ENCODE measurements at regions not wholly inside any gene's neighbourhood (a gene's known extent, or its start where the extent isn't known, plus 50 kb on each side); places are given as distances from the start of the nearest gene placed in this dataset.

DNA sequence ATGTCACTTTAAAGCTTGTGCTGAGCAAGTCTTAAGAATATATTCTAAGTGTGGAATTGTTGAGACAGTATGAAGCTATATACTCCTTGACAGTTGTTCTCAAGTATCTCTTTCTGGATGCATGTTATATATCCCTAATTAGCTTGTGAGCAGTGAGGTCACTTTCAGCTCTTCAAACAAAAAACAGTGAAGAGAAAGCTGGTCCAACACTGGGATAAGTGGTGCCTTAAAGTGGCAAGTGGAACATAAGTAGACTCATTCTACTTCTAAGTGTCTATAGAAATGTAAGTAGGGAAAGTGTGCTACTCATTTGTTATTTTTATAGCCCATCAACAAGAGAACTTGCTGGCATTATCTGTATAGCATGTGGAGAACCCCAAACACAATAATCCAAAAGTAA lies 133.1 kb upstream of the BACH2 start:
- in situ Hi-C loops (cut with MboI; ENCODE audit: low pct_unique_long_range_greater_than_20kb, low sequenced_read_pairs, unreplicated experiment): no loop called here
- DNase-seq (ENCODE audit: low spot score): no peak
- TF ChIP-seq, protein P1, sequence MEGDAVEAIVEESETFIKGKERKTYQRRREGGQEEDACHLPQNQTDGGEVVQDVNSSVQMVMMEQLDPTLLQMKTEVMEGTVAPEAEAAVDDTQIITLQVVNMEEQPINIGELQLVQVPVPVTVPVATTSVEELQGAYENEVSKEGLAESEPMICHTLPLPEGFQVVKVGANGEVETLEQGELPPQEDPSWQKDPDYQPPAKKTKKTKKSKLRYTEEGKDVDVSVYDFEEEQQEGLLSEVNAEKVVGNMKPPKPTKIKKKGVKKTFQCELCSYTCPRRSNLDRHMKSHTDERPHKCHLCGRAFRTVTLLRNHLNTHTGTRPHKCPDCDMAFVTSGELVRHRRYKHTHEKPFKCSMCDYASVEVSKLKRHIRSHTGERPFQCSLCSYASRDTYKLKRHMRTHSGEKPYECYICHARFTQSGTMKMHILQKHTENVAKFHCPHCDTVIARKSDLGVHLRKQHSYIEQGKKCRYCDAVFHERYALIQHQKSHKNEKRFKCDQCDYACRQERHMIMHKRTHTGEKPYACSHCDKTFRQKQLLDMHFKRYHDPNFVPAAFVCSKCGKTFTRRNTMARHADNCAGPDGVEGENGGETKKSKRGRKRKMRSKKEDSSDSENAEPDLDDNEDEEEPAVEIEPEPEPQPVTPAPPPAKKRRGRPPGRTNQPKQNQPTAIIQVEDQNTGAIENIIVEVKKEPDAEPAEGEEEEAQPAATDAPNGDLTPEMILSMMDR (IDR thresholded peaks at IDR 0.05; ENCODE audit: extremely low read depth, insufficient read depth, missing control alignments): no peak

GRCh38 chr6:90428514-90428913 lies 131.9 kb upstream of the BACH2 start:
- TF ChIP-seq, protein P1 (IDR thresholded peaks at IDR 0.05; ENCODE audit: extremely low read depth, insufficient read depth, missing control alignments): no peak
- no peak for DNase-seq (ENCODE audit: low spot score)
- in situ Hi-C loops (cut with MboI; ENCODE audit: low pct_unique_long_range_greater_than_20kb, low sequenced_read_pairs, unreplicated experiment): no loop called here

- TF ChIP-seq, protein P1 (IDR thresholded peaks at IDR 0.05; ENCODE audit: extremely low read depth, insufficient read depth, missing control alignments): no peak
- DNase-seq (ENCODE audit: low spot score): peak; percentile 63
- in situ Hi-C loops (cut with MboI; ENCODE audit: low pct_unique_long_range_greater_than_20kb, low sequenced_read_pairs, unreplicated experiment): no loop called here
Observed at GRCh38 chr6:90425161-90425641, 128.6 kb upstream of the BACH2 start.

DNA sequence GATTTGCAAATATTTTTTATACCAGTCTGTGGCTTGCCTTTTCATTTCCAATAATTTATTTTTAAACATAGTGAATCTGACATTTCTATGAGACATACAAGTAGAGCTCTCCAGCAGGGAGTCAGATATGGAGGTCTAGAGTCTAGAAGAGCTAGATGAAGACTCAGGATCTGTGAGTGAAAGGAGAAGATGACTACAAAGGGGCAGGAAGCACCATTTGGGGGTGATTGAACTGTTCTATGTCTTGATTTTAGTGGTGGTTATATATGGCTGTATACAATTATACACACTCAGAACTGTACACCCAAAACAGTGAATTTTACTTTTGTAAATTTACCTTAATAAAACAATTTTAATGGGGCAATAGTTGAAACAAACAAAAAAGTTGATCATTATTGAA lies 127.9 kb upstream of the BACH2 start:
- TF ChIP-seq, protein P1 (IDR thresholded peaks at IDR 0.05; ENCODE audit: extremely low read depth, insufficient read depth, missing control alignments): no peak
- DNase-seq (ENCODE audit: low spot score): no peak
- in situ Hi-C loops (cut with MboI; ENCODE audit: low pct_unique_long_range_greater_than_20kb, low sequenced_read_pairs, unreplicated experiment): no loop called here

- TF ChIP-seq, protein P1 (IDR thresholded peaks at IDR 0.05; ENCODE audit: extremely low read depth, insufficient read depth, missing control alignments): no peak
- DNase-seq (ENCODE audit: low spot score): no peak
- in situ Hi-C loops (cut with MboI; ENCODE audit: low pct_unique_long_range_greater_than_20kb, low sequenced_read_pairs, unreplicated experiment): no loop called here
Observed at GRCh38 chr6:90421666-90422065, 125.0 kb upstream of the BACH2 start.

DNA sequence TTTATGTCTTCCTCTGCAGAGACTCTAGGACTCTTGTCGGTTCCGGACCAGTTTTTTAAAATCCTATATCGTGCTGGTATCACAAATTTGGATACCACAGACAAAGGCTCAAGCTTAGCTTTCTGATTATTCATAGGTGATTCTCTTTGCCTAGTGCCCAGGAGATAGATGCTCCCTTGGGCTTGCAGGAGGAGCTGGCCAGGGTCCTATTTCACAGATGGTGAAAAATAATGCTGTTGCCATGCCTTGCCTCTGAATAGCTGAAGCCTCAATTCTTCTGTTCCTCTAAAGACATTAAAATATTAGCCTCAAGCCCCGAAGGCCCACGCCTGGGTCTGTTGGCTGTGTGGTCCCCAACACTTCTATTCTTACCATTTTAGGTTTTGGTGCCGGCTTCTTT lies 123.9 kb upstream of the BACH2 start:
- TF ChIP-seq, protein P1 (IDR thresholded peaks at IDR 0.05; ENCODE audit: extremely low read depth, insufficient read depth, missing control alignments): no peak
- DNase-seq (ENCODE audit: low spot score): no peak
- in situ Hi-C loops (cut with MboI; ENCODE audit: low pct_unique_long_range_greater_than_20kb, low sequenced_read_pairs, unreplicated experiment): no loop called here

DNA sequence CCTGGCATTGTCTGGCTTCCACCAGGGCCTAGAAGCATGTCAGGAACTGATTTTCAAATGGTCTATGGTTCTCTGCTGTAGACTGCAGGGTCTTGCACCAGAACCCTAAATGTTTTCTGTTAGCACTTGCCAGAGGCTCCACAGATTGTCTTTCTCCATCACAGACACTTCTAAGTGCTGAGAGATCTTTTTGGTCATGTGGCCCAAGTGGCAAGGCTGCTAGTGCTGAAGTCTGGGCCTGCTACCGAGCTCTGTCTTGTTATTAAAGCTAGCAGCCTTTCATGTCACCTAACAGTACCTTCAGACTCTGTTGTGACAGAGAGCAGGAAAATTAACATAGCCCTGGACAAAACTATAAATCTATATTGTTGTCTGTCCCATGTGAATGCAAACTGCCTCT lies 120.7 kb upstream of the BACH2 start:
- DNase-seq (ENCODE audit: low spot score): no peak
- TF ChIP-seq, protein P1 (IDR thresholded peaks at IDR 0.05; ENCODE audit: extremely low read depth, insufficient read depth, missing control alignments): no peak
- in situ Hi-C loops (cut with MboI; ENCODE audit: low pct_unique_long_range_greater_than_20kb, low sequenced_read_pairs, unreplicated experiment): no loop called here
